Activated CD8-positive, alpha-beta T cell treated with anti-CD3 and anti-CD28 coated beads for 36 hours (primary cell): ENCODE measurements at regions not wholly inside any gene's neighbourhood (a gene's known extent, or its start where the extent isn't known, plus 50 kb on each side); places are given as distances from the start of the nearest gene placed in this dataset.

Source experiments
- ATAC-seq: fragments of 200-7000 bp; cut with Tn5 transposase; one replicate; pipeline ENCODE4 v1.10.0; 2021; ENCODE audit warnings: mild to moderate bottlenecking, moderate library complexity
- CTCF ChIA-PET: fragments of 350-600 bp; sonication (Branson Sonifier 250); formaldehyde crosslinking; loops from one replicate; lab custom pipeline; 2021; ENCODE audit warnings: antibody characterized with exemption; lab: Charles Lee
- POLR2A ChIA-PET: fragments of 350-600 bp; sonication (Branson Sonifier 250); formaldehyde crosslinking; loops from one replicate; lab custom pipeline; 2021; ENCODE audit warnings: antibody characterized with exemption; lab: Charles Lee
- DNase-seq: peaks from one replicate; pipeline ENCODE4 v3.0.0-alpha.2; 2020
- H3K27ac Mint-ChIP-seq: one replicate; pipeline ENCODE4 v1.8.0; 2021; ENCODE audit warnings: mild to moderate bottlenecking, mixed read lengths
- H3K27me3 Mint-ChIP-seq: one replicate; pipeline ENCODE4 v1.8.0; 2021; ENCODE audit warnings: mixed read lengths
- H3K36me3 Mint-ChIP-seq: one replicate; pipeline ENCODE4 v1.8.0; 2021; ENCODE audit warnings: low read depth, mixed read lengths
- H3K4me1 Mint-ChIP-seq: one replicate; pipeline ENCODE4 v1.8.0; 2021; ENCODE audit warnings: low read depth, mixed read lengths
- H3K4me3 Mint-ChIP-seq: one replicate; pipeline ENCODE4 v1.8.0; 2021; ENCODE audit warnings: mild to moderate bottlenecking, moderate library complexity, mixed read lengths
- H3K9me3 Mint-ChIP-seq: one replicate; pipeline ENCODE4 v1.8.0; 2021; ENCODE audit warnings: mixed read lengths
- CTCF ChIP-seq: fragments of 200-600 bp; IDR thresholded peaks from one replicate; pipeline ENCODE4 v1.8.0; 2022; ENCODE audit warnings: antibody characterized with exemption, mild to moderate bottlenecking
- intact Hi-C: fragments of 100-400 bp; cut with micrococcal nuclease; formaldehyde crosslinking; loops from one replicate; pipeline ENCODE4 v1.10.0; 2022

GRCh38 chrY:16502733-16503214 lies 1377.2 kb downstream of the CDY2B start:
- ChIA-PET CTCF (no interaction called here), POLR2A (no interaction called here)
- Mint-ChIP-seq H3K36me3 (no peaks in the 10 kb centered on the region), H3K27me3 (no peaks in the 10 kb centered on the region), H3K4me1 (no peaks in the 10 kb centered on the region), H3K27ac (no peak overlapping the region), H3K9me3 (peaks cover 9% of the 10 kb centered on the region), H3K4me3 (no peak overlapping the region)
- DNase-seq (no peak), ATAC-seq (no peak)
- intact Hi-C loops = no loop called here
- TF ChIP-seq CTCF = no peak

GRCh38 chrY:16490706-16491105 lies 1389.3 kb downstream of the CDY2B start:
- CTCF ChIA-PET = no interaction called here
- no peak for DNase-seq
- H3K9me3 Mint-ChIP-seq = peaks cover 4% of the 10 kb centered on the region
- intact Hi-C loops = no loop called here
- H3K4me3 Mint-ChIP-seq = no peak overlapping the region
- POLR2A ChIA-PET = no interaction called here
- no peak overlapping the region for H3K27ac Mint-ChIP-seq
- H3K27me3 Mint-ChIP-seq = no peaks in the 10 kb centered on the region
- ATAC-seq = no peak
- H3K36me3 Mint-ChIP-seq = no peaks in the 10 kb centered on the region
- TF ChIP-seq CTCF = no peak
- no peaks in the 10 kb centered on the region for H3K4me1 Mint-ChIP-seq

GRCh38 chrY:16486696-16487215 lies 1393.3 kb downstream of the CDY2B start:
- intact Hi-C loops = no loop called here
- TF ChIP-seq CTCF = no peak
- Mint-ChIP-seq H3K4me1 (no peaks in the 10 kb centered on the region), H3K27ac (no peak overlapping the region), H3K36me3 (no peaks in the 10 kb centered on the region), H3K9me3 (peaks cover 13% of the 10 kb centered on the region), H3K27me3 (no peaks in the 10 kb centered on the region), H3K4me3 (no peak overlapping the region)
- DNase-seq = no peak
- POLR2A ChIA-PET = no interaction called here
- CTCF ChIA-PET = no interaction called here
- ATAC-seq = no peak

GRCh38 chrY:16480031-16480430 lies 1400.0 kb downstream of the CDY2B start:
- TF ChIP-seq CTCF = no peak
- ChIA-PET CTCF (no interaction called here), POLR2A (no interaction called here)
- no peak for ATAC-seq
- Mint-ChIP-seq H3K4me3 (no peak overlapping the region), H3K9me3 (peaks cover 15% of the 10 kb centered on the region), H3K36me3 (no peaks in the 10 kb centered on the region), H3K27me3 (no peaks in the 10 kb centered on the region), H3K4me1 (no peaks in the 10 kb centered on the region), H3K27ac (no peak overlapping the region)
- intact Hi-C loops = no loop called here
- DNase-seq = no peak

GRCh38 chrY:16474053-16474452 lies 1406.0 kb downstream of the CDY2B start:
- no peak for ATAC-seq
- ChIA-PET POLR2A (no interaction called here), CTCF (no interaction called here)
- no peak for TF ChIP-seq CTCF
- DNase-seq = no peak
- Mint-ChIP-seq H3K27me3 (no peaks in the 10 kb centered on the region), H3K4me3 (no peak overlapping the region), H3K4me1 (no peaks in the 10 kb centered on the region), H3K9me3 (peaks cover 6% of the 10 kb centered on the region), H3K27ac (no peak overlapping the region), H3K36me3 (no peaks in the 10 kb centered on the region)
- intact Hi-C loops = no loop called here
